ENCODE measurements at regions not wholly inside any gene's neighbourhood (a gene's known extent, or its start where the extent isn't known, plus 50 kb on each side); places are given as distances from the start of the nearest gene placed in this dataset.

GRCh38 chr15:94079968-94080367 lies 151.4 kb upstream of the MCTP2 start:
- TF ChIP-seq MAX (CRISPR knock-in tag; IDR thresholded peaks at IDR 0.05) (no peak), BACH1 (tag; IDR thresholded peaks at IDR 0.05) (no peak), ARID2 (IDR thresholded peaks at IDR 0.05) (no peak), ZNF449 (CRISPR knock-in tag; IDR thresholded peaks at IDR 0.05) (no peak), CREB1 (IDR thresholded peaks at IDR 0.05) (no peak), CREB1 (CRISPR knock-in tag; IDR thresholded peaks at IDR 0.05) (no peak), CTCF (IDR thresholded peaks at IDR 0.05 in 2 of 3, conservative IDR thresholded peaks at IDR 0.05 in 1 of 3; ENCODE audit: insufficient read depth in 2 of 3, low read depth in 1 of 3, low read length in 3 of 3) (no peak), ZNF766 (CRISPR knock-in tag; conservative IDR thresholded peaks at IDR 0.05) (no peak)
- TF ChIP-seq, protein P1, sequence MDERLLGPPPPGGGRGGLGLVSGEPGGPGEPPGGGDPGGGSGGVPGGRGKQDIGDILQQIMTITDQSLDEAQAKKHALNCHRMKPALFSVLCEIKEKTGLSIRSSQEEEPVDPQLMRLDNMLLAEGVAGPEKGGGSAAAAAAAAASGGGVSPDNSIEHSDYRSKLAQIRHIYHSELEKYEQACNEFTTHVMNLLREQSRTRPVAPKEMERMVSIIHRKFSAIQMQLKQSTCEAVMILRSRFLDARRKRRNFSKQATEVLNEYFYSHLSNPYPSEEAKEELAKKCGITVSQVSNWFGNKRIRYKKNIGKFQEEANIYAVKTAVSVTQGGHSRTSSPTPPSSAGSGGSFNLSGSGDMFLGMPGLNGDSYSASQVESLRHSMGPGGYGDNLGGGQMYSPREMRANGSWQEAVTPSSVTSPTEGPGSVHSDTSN (CRISPR knock-in tag; IDR thresholded peaks at IDR 0.05; ENCODE audit: low read depth): no peak
- TF ChIP-seq, protein P1 (tag; conservative IDR thresholded peaks at IDR 0.05; ENCODE audit: low read depth): no peak

Data from K562 (cell line).